Endothelial cell of umbilical vein (primary cell): ENCODE measurements at regions not wholly inside any gene's neighbourhood (a gene's known extent, or its start where the extent isn't known, plus 50 kb on each side); places are given as distances from the start of the nearest gene placed in this dataset.

Source experiments
- BruUV-seq: library from RNA; stranded (reverse); fragments of 400-500 nt; replicated peaks from 2 replicates; lab custom pipeline; 2021; lab: Mats Ljungman, UMichigan
- CTCF ChIA-PET: fragments of 300-600, 350-600 bp; sonication (Branson Sonifier 250); formaldehyde crosslinking; loops from one replicate; lab custom pipeline; 2021; ENCODE audit warnings: antibody characterized with exemption, inconsistent platforms; lab: Charles Lee
- POLR2A ChIA-PET: fragments of 300-600, 350-600 bp; sonication (Branson Sonifier 250); formaldehyde crosslinking; loops from one replicate; lab custom pipeline; 2021; ENCODE audit warnings: antibody characterized with exemption, inconsistent platforms; lab: Charles Lee
- DNase-seq: peaks from one replicate; pipeline ENCODE4 v3.0.0-alpha.2; 2011; ENCODE audit warnings: low read depth, low spot score
- FAIRE-seq: peaks from 2 replicates; lab custom pipeline; 2011; peaks lifted over from hg19 to GRCh38; lab: Jason Lieb, UNC
- H2AFZ ChIP-seq: 2 replicates; pipeline ENCODE4 v1.6.0; 2012; ENCODE audit warnings: low read depth, low read length, control low read depth, inconsistent platforms
- H3K27ac ChIP-seq: 2 replicates; pipeline ENCODE4 v1.5.1; 2011; ENCODE audit warnings: low read depth, mild to moderate bottlenecking, control low read depth, low read length, moderate library complexity; ENCODE audit not compliant: insufficient read depth
- H3K27me3 ChIP-seq, 2 experiments: 2 replicates each; pipeline versions ENCODE4 v1.6.0 to v1.6.1; 2011; ENCODE audit warnings: low read length in 2 of 2, mixed read lengths in 1 of 2; ENCODE audit not compliant: control insufficient read depth in 2 of 2, insufficient read depth in 2 of 2
- H3K36me3 ChIP-seq, 2 experiments: 2 replicates in 1 of 2; 3 replicates in 1 of 2; pipeline ENCODE4 v1.5.1; 2011; ENCODE audit warnings: low read length in 2 of 2, mild to moderate bottlenecking in 1 of 2, moderate library complexity in 1 of 2; ENCODE audit not compliant: control insufficient read depth in 2 of 2, insufficient read depth in 2 of 2; ENCODE audit errors: extremely low read depth in 1 of 2
- H3K4me1 ChIP-seq: 3 replicates; pipeline ENCODE4 v1.5.1; 2011; ENCODE audit warnings: mild to moderate bottlenecking, low read length; ENCODE audit not compliant: control insufficient read depth, insufficient read depth; ENCODE audit errors: extremely low read depth
- H3K4me2 ChIP-seq: 2 replicates; pipeline ENCODE4 v1.6.1; 2011; ENCODE audit warnings: low read length, control low read depth, mixed read lengths; ENCODE audit not compliant: insufficient read depth
- H3K4me3 ChIP-seq, 3 experiments: fragments of 200-600 bp in 1 of 3; sonication (generic), shearing (Covaris generic) in 1 of 3; replicated peaks in 1 of 3; 2 replicates each; pipeline ENCODE4 v1.5.1; 2011 to 2016; ENCODE audit warnings: control low read depth in 3 of 3, low read length in 3 of 3, mild to moderate bottlenecking in 2 of 3, inconsistent platforms in 1 of 3, low read depth in 1 of 3, moderate library complexity in 1 of 3; ENCODE audit not compliant: insufficient read depth in 1 of 3
- H3K79me2 ChIP-seq: 2 replicates; pipeline ENCODE4 v1.6.0; 2012; ENCODE audit warnings: low read length, inconsistent platforms; ENCODE audit not compliant: control insufficient read depth, insufficient read depth
- H3K9ac ChIP-seq: replicated peaks from 2 replicates; pipeline ENCODE3; 2011; ENCODE audit warnings: low read length, control low read depth; ENCODE audit not compliant: insufficient read depth; ENCODE audit errors: extremely low read depth
- H3K9me1 ChIP-seq: replicated peaks from 3 replicates; pipeline ENCODE4 v1.6.0; 2011; ENCODE audit warnings: mild to moderate bottlenecking, low read length; ENCODE audit not compliant: control insufficient read depth, insufficient read depth; ENCODE audit errors: extremely low read depth
- H3K9me3 ChIP-seq: replicated peaks from 2 replicates; pipeline ENCODE4 v1.5.1; 2012; ENCODE audit warnings: low read length, inconsistent platforms; ENCODE audit not compliant: control insufficient read depth, insufficient read depth
- H4K20me1 ChIP-seq: replicated peaks from 2 replicates; pipeline ENCODE3; 2011; ENCODE audit warnings: mild to moderate bottlenecking, low read length; ENCODE audit not compliant: control insufficient read depth, insufficient read depth; ENCODE audit errors: extremely low read depth
- CTCF ChIP-seq, 2 donors: IDR thresholded peaks; 1 replicate in 1 of 2; 2 replicates in 1 of 2; pipeline ENCODE4 v1.5.1; 2011; ENCODE audit warnings: low read length in 2 of 2, mild to moderate bottlenecking in 2 of 2, moderate library complexity in 2 of 2, control low read depth in 1 of 2, inconsistent platforms in 1 of 2, low read depth in 1 of 2; ENCODE audit not compliant: insufficient read depth in 1 of 2; ENCODE audit errors: extremely low read depth in 1 of 2
- EZH2 ChIP-seq: IDR thresholded peaks from 2 replicates; pipeline ENCODE4 v1.6.1; 2012; ENCODE audit warnings: borderline replicate concordance, low read depth, mild to moderate bottlenecking, moderate library complexity, low read length, inconsistent platforms; ENCODE audit not compliant: severe bottlenecking
- FOS ChIP-seq: IDR thresholded peaks from 2 replicates; pipeline ENCODE4 v1.6.1; 2011; ENCODE audit warnings: mild to moderate bottlenecking, low read length, moderate library complexity, borderline replicate concordance; ENCODE audit not compliant: insufficient read depth
- GATA2 ChIP-seq: IDR thresholded peaks from 2 replicates; pipeline ENCODE4 v1.7.0; 2011; ENCODE audit warnings: low read depth, mild to moderate bottlenecking, moderate library complexity, mixed read lengths, low read length; ENCODE audit not compliant: insufficient read length, insufficient read depth
- JUN ChIP-seq: IDR thresholded peaks from 2 replicates; pipeline ENCODE4 v1.6.1; 2011; ENCODE audit warnings: borderline replicate concordance, low read depth; ENCODE audit not compliant: insufficient read length, insufficient read depth
- MYC ChIP-seq: IDR thresholded peaks from one replicate; pipeline ENCODE4 v1.6.1; 2011; ENCODE audit warnings: mild to moderate bottlenecking, low read depth, low read length
- POLR2A ChIP-seq: IDR thresholded peaks from 2 replicates; pipeline ENCODE4 v1.6.1; 2012; ENCODE audit warnings: low read depth, mild to moderate bottlenecking, control low read depth, low read length
- POLR2AphosphoS5 ChIP-seq: IDR thresholded peaks from 2 replicates; pipeline ENCODE4 v1.6.1; 2012; ENCODE audit warnings: low read depth, mild to moderate bottlenecking, control low read depth, low read length, moderate library complexity; ENCODE audit not compliant: insufficient read depth
- dilution Hi-C: fragments of 300-500 bp; cut with MboI; formaldehyde crosslinking; loops from one replicate; pipeline ENCODE4 v1.15.0; 2019; ENCODE audit warnings: low sequenced_read_pairs; ENCODE audit not compliant: extremely low pct_ligation_motif_present
- intact Hi-C: fragments of 100-400 bp; cut with micrococcal nuclease; formaldehyde crosslinking; loops from one replicate; pipeline ENCODE4 v1.10.0; 2022
- TF ChIP-seq, protein P1 (sequence below): IDR thresholded peaks from 2 replicates; pipeline ENCODE4 v1.6.1; 2011; ENCODE audit not compliant: insufficient read depth, insufficient read length

GRCh38 chr10:107546284-107546683 lies 381.8 kb upstream of the SORCS1 start:
- CTCF ChIA-PET: no interaction called here
- no peak overlapping the region for H3K4me3 ChIP-seq
- peaks cover 2% of the 10 kb centered on the region for H3K9me3 ChIP-seq
- no peak for DNase-seq
- TF ChIP-seq CTCF (IDR thresholded peaks at IDR 0.05; ENCODE audit: extremely low read depth in 1 of 2, insufficient read depth in 1 of 2, low read depth in 1 of 2, low read length in 2 of 2): no peak
- no peak for TF ChIP-seq MYC
- TF ChIP-seq, protein P1, sequence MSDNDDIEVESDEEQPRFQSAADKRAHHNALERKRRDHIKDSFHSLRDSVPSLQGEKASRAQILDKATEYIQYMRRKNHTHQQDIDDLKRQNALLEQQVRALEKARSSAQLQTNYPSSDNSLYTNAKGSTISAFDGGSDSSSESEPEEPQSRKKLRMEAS: no peak
- no peak for TF ChIP-seq EZH2
- no peak for TF ChIP-seq JUN
- no peak for TF ChIP-seq GATA2
- TF ChIP-seq POLR2A: no peak
- TF ChIP-seq POLR2AphosphoS5: no peak
- TF ChIP-seq FOS: no peak
- no peak overlapping the region for H3K27ac ChIP-seq
- H3K4me2 ChIP-seq: no peak overlapping the region
- dilution Hi-C loops: no loop called here
- no peaks in the 10 kb centered on the region for H4K20me1 ChIP-seq
- FAIRE-seq: no peak
- POLR2A ChIA-PET: no interaction called here
- no peaks in the 10 kb centered on the region for H3K27me3 ChIP-seq
- no peak overlapping the region for H2AFZ ChIP-seq
- H3K9ac ChIP-seq: no peak overlapping the region
- BruUV-seq: no TSS peak
- H3K36me3 ChIP-seq: no peaks in the 10 kb centered on the region
- no peaks in the 10 kb centered on the region for H3K9me1 ChIP-seq
- H3K4me1 ChIP-seq: no peaks in the 10 kb centered on the region
- no peaks in the 10 kb centered on the region for H3K79me2 ChIP-seq
- intact Hi-C loops: no loop called here
